ENCODE measurements at regions not wholly inside any gene's neighbourhood (a gene's known extent, or its start where the extent isn't known, plus 50 kb on each side); places are given as distances from the start of the nearest gene placed in this dataset.

- Histone ChIP-seq H3K4me3 (ENCODE audit: low read depth in 1 of 2, low read length in 2 of 2) (no peak overlapping the region), H3K27me3 (ENCODE audit: insufficient read depth, low read length, poor library complexity) (no peaks in the 10 kb centered on the region), H3K4me2 (ENCODE audit: insufficient read depth, low read length) (no peak overlapping the region), H4K20me1 (ENCODE audit: insufficient read depth, low read length) (no peaks in the 10 kb centered on the region), H3K9ac (ENCODE audit: low read depth, low read length) (no peak overlapping the region), H3K9me3 (ENCODE audit: insufficient read depth, low read length, severe bottlenecking) (no peaks in the 10 kb centered on the region), H3K27ac (ENCODE audit: low read length) (no peak overlapping the region), H3K79me2 (ENCODE audit: insufficient read depth, low read length) (no peaks in the 10 kb centered on the region), H3K36me3 (ENCODE audit: insufficient read depth, low read length) (no peaks in the 10 kb centered on the region), H3K4me1 (ENCODE audit: insufficient read depth, low read length) (no peaks in the 10 kb centered on the region), H2AFZ (ENCODE audit: low read depth, low read length) (no peak overlapping the region)
- TF ChIP-seq CTCF (IDR thresholded peaks at IDR 0.05; ENCODE audit: borderline replicate concordance, extremely low read depth, low read length, poor library complexity, severe bottlenecking), result no peak
- TF ChIP-seq EZH2 (IDR thresholded peaks at IDR 0.05; ENCODE audit: borderline replicate concordance, low read depth, low read length, severe bottlenecking), result no peak
- no peak for ATAC-seq (ENCODE audit: insufficient read depth, low read depth)
- DNase-seq, result no peak
Observed at GRCh38 chrX:80098038-80098437, 83.5 kb downstream of the TBX22 start.

- no peak overlapping the region for H3K27ac ChIP-seq (ENCODE audit: low read length)
- no peaks in the 10 kb centered on the region for H3K27me3 ChIP-seq (ENCODE audit: insufficient read depth, low read length, poor library complexity)
- H4K20me1 ChIP-seq (ENCODE audit: insufficient read depth, low read length), result no peaks in the 10 kb centered on the region
- TF ChIP-seq EZH2 (IDR thresholded peaks at IDR 0.05; ENCODE audit: borderline replicate concordance, low read depth, low read length, severe bottlenecking) (no peak), CTCF (IDR thresholded peaks at IDR 0.05; ENCODE audit: borderline replicate concordance, extremely low read depth, low read length, poor library complexity, severe bottlenecking) (no peak)
- no peak overlapping the region for H3K4me2 ChIP-seq (ENCODE audit: insufficient read depth, low read length)
- DNase-seq, result no peak
- no peaks in the 10 kb centered on the region for H3K4me1 ChIP-seq (ENCODE audit: insufficient read depth, low read length)
- H3K36me3 ChIP-seq (ENCODE audit: insufficient read depth, low read length), result no peaks in the 10 kb centered on the region
- no peak overlapping the region for H3K4me3 ChIP-seq (ENCODE audit: low read depth in 1 of 2, low read length in 2 of 2)
- H3K9ac ChIP-seq (ENCODE audit: low read depth, low read length), result no peak overlapping the region
- ATAC-seq (ENCODE audit: insufficient read depth, low read depth), result no peak
- H3K9me3 ChIP-seq (ENCODE audit: insufficient read depth, low read length, severe bottlenecking), result no peaks in the 10 kb centered on the region
- H3K79me2 ChIP-seq (ENCODE audit: insufficient read depth, low read length), result no peaks in the 10 kb centered on the region
- no peak overlapping the region for H2AFZ ChIP-seq (ENCODE audit: low read depth, low read length)
Observed at GRCh38 chrX:80120335-80120734, 105.8 kb downstream of the TBX22 start.

- no peak for TF ChIP-seq EZH2 (IDR thresholded peaks at IDR 0.05; ENCODE audit: borderline replicate concordance, low read depth, low read length, severe bottlenecking)
- no peak for TF ChIP-seq CTCF (IDR thresholded peaks at IDR 0.05; ENCODE audit: borderline replicate concordance, extremely low read depth, low read length, poor library complexity, severe bottlenecking)
- Histone ChIP-seq H2AFZ (ENCODE audit: low read depth, low read length) (no peak overlapping the region), H3K9me3 (ENCODE audit: insufficient read depth, low read length, severe bottlenecking) (no peaks in the 10 kb centered on the region), H3K79me2 (ENCODE audit: insufficient read depth, low read length) (no peaks in the 10 kb centered on the region), H3K4me2 (ENCODE audit: insufficient read depth, low read length) (no peak overlapping the region), H3K9ac (ENCODE audit: low read depth, low read length) (no peak overlapping the region), H3K4me3 (ENCODE audit: low read depth in 1 of 2, low read length in 2 of 2) (no peak overlapping the region), H3K4me1 (ENCODE audit: insufficient read depth, low read length) (no peaks in the 10 kb centered on the region), H4K20me1 (ENCODE audit: insufficient read depth, low read length) (no peaks in the 10 kb centered on the region), H3K27ac (ENCODE audit: low read length) (no peak overlapping the region), H3K27me3 (ENCODE audit: insufficient read depth, low read length, poor library complexity) (no peaks in the 10 kb centered on the region), H3K36me3 (ENCODE audit: insufficient read depth, low read length) (no peaks in the 10 kb centered on the region)
- no peak for ATAC-seq (ENCODE audit: insufficient read depth, low read depth)
- no peak for DNase-seq
Observed at GRCh38 chrX:80138938-80139337, 124.4 kb downstream of the TBX22 start.

- no peaks in the 10 kb centered on the region for H3K27me3 ChIP-seq (ENCODE audit: insufficient read depth, low read length, poor library complexity)
- no peaks in the 10 kb centered on the region for H3K9me3 ChIP-seq (ENCODE audit: insufficient read depth, low read length, severe bottlenecking)
- no peak overlapping the region for H3K27ac ChIP-seq (ENCODE audit: low read length)
- no peak overlapping the region for H3K4me2 ChIP-seq (ENCODE audit: insufficient read depth, low read length)
- H2AFZ ChIP-seq (ENCODE audit: low read depth, low read length), result no peak overlapping the region
- no peaks in the 10 kb centered on the region for H4K20me1 ChIP-seq (ENCODE audit: insufficient read depth, low read length)
- no peaks in the 10 kb centered on the region for H3K79me2 ChIP-seq (ENCODE audit: insufficient read depth, low read length)
- H3K36me3 ChIP-seq (ENCODE audit: insufficient read depth, low read length), result no peaks in the 10 kb centered on the region
- DNase-seq (no peak), ATAC-seq (ENCODE audit: insufficient read depth, low read depth) (no peak)
- no peak overlapping the region for H3K4me3 ChIP-seq (ENCODE audit: low read depth in 1 of 2, low read length in 2 of 2)
- no peaks in the 10 kb centered on the region for H3K4me1 ChIP-seq (ENCODE audit: insufficient read depth, low read length)
- H3K9ac ChIP-seq (ENCODE audit: low read depth, low read length), result no peak overlapping the region
- TF ChIP-seq EZH2 (IDR thresholded peaks at IDR 0.05; ENCODE audit: borderline replicate concordance, low read depth, low read length, severe bottlenecking) (no peak), CTCF (IDR thresholded peaks at IDR 0.05; ENCODE audit: borderline replicate concordance, extremely low read depth, low read length, poor library complexity, severe bottlenecking) (no peak)
Observed at GRCh38 chrX:80139564-80139963, 125.0 kb downstream of the TBX22 start.
